ENCODE measurements at regions not wholly inside any gene's neighbourhood (a gene's known extent, or its start where the extent isn't known, plus 50 kb on each side); places are given as distances from the start of the nearest gene placed in this dataset.

GRCh38 chr11:19589567-19590260 is 122.9 kb upstream of the NAV2 start:
- DNase-seq: no peak
- intact Hi-C loops (cut with DNase I; ENCODE audit: low total_unique reads) (no loop called here), in situ Hi-C loops (cut with MboI; ENCODE audit: low pct_ligation_motif_present in 1 of 4, low pct_unique_long_range_greater_than_20kb in 1 of 4, low sequenced_read_pairs in 3 of 4) (no loop called here)
- Histone ChIP-seq H3K27me3 (no peaks in the 10 kb centered on the region), H3K4me1 (no peaks in the 10 kb centered on the region), H3K9me3 (no peaks in the 10 kb centered on the region), H3K4me3 (no peak overlapping the region), H3K27ac (no peak overlapping the region), H3K36me3 (no peaks in the 10 kb centered on the region)
- TF ChIP-seq POLR2A (IDR thresholded peaks at IDR 0.05) (no peak), POLR2AphosphoS5 (IDR thresholded peaks at IDR 0.05) (no peak)
- WGBS, 2 donors (ENCODE audit: low coverage in 1 of 2): 83 to 84% methylated on average over 9 to 10 of the region's 10 CpGs

- no peak overlapping the region for H3K27ac ChIP-seq
- H3K9me3 ChIP-seq: no peaks in the 10 kb centered on the region
- TF ChIP-seq EP300 (IDR thresholded peaks at IDR 0.05; ENCODE audit: low read depth) (no peak), POLR2A (IDR thresholded peaks at IDR 0.05) (no peak), CTCF (IDR thresholded peaks at IDR 0.05) (no peak), POLR2AphosphoS5 (IDR thresholded peaks at IDR 0.05) (no peak)
- H3K27me3 ChIP-seq: no peaks in the 10 kb centered on the region
- H3K4me3 ChIP-seq: no peak overlapping the region
- no peaks in the 10 kb centered on the region for H3K36me3 ChIP-seq
- in situ Hi-C loops (cut with MboI; ENCODE audit: low pct_ligation_motif_present in 1 of 4, low pct_unique_long_range_greater_than_20kb in 1 of 4, low sequenced_read_pairs in 3 of 4) (no loop called here), intact Hi-C loops (cut with DNase I; ENCODE audit: low total_unique reads) (no loop called here)
- no peaks in the 10 kb centered on the region for H3K4me1 ChIP-seq
- WGBS, 2 donors (ENCODE audit: low coverage in 1 of 2): 50 to 86% methylated on average over 1 of the region's 1 CpG
- DNase-seq: no peak
These were observed 124.7 kb upstream of the NAV2 start for GRCh38 chr11:19587979-19588378.

- Histone ChIP-seq H3K4me1 (peaks cover 13 to 24% (median 16%) of the 10 kb centered on the region in 4 donors), H3K27me3 (no peaks in the 10 kb centered on the region), H3K27ac (peak overlapping the region in 2 of 4 donors; percentile 81 to 84), H3K9me3 (no peaks in the 10 kb centered on the region), H3K4me3 (no peak overlapping the region), H3K36me3 (no peaks in the 10 kb centered on the region)
- in situ Hi-C loops (cut with MboI; ENCODE audit: low pct_ligation_motif_present in 1 of 4, low pct_unique_long_range_greater_than_20kb in 1 of 4, low sequenced_read_pairs in 3 of 4): no loop called here
- WGBS, 2 donors (ENCODE audit: low coverage in 1 of 2): 94 to 100% methylated on average over 1 of the region's 1 CpG
- TF ChIP-seq POLR2AphosphoS5 (IDR thresholded peaks at IDR 0.05) (no peak), POLR2A (IDR thresholded peaks at IDR 0.05) (no peak), EP300 (IDR thresholded peaks at IDR 0.05; ENCODE audit: low read depth) (no peak), CTCF (IDR thresholded peaks at IDR 0.05) (no peak)
- no peak for DNase-seq
- intact Hi-C loops (cut with DNase I; ENCODE audit: low total_unique reads): no loop called here
These were observed 132.0 kb upstream of the NAV2 start for GRCh38 chr11:19580646-19581045.

DNA sequence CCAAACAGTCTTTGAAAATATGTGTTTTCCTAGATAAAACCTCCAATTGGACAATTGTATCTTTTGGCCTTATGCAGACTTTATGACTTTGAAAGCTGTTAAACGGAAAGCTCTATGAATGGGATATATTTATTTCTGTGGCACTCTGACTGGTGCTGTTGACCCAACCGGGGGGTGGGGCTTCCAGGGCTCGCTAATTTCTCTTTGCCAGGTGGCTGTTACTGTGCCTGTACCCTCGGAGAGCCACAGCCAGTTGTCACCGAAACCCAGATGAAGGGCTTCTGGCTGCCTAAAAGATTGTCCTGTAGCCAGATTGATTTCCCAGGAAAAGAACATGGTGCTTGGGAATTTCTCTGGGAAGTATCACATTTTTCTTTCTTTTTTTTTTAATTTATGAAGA is 132.7 kb upstream of the NAV2 start:
- 23 to 51% methylated on average over 3 to 5 of the region's 5 CpGs for WGBS, 2 donors (ENCODE audit: low coverage in 1 of 2)
- TF ChIP-seq CTCF (IDR thresholded peaks at IDR 0.05) (no peak), POLR2A (IDR thresholded peaks at IDR 0.05) (no peak), EP300 (IDR thresholded peaks at IDR 0.05; ENCODE audit: low read depth) (no peak), POLR2AphosphoS5 (IDR thresholded peaks at IDR 0.05) (no peak)
- peak overlapping the region in 3 of 4 donors; percentile 81 to 85 (median 84) for H3K27ac ChIP-seq
- no peaks in the 10 kb centered on the region for H3K27me3 ChIP-seq
- intact Hi-C loops (cut with DNase I; ENCODE audit: low total_unique reads) (no loop called here), in situ Hi-C loops (cut with MboI; ENCODE audit: low pct_ligation_motif_present in 1 of 4, low pct_unique_long_range_greater_than_20kb in 1 of 4, low sequenced_read_pairs in 3 of 4) (no loop called here)
- peaks cover 13 to 24% (median 16%) of the 10 kb centered on the region in 4 donors for H3K4me1 ChIP-seq
- no peaks in the 10 kb centered on the region for H3K36me3 ChIP-seq
- H3K4me3 ChIP-seq: no peak overlapping the region
- no peak for DNase-seq
- H3K9me3 ChIP-seq: no peaks in the 10 kb centered on the region

GRCh38 chr11:19578871-19579270 is 133.8 kb upstream of the NAV2 start:
- intact Hi-C loops (cut with DNase I; ENCODE audit: low total_unique reads) (no loop called here), in situ Hi-C loops (cut with MboI; ENCODE audit: low pct_ligation_motif_present in 1 of 4, low pct_unique_long_range_greater_than_20kb in 1 of 4, low sequenced_read_pairs in 3 of 4) (no loop called here)
- H3K4me3 ChIP-seq: no peak overlapping the region
- TF ChIP-seq CTCF (IDR thresholded peaks at IDR 0.05): no peak
- TF ChIP-seq EP300 (IDR thresholded peaks at IDR 0.05; ENCODE audit: low read depth): no peak
- TF ChIP-seq POLR2A (IDR thresholded peaks at IDR 0.05): no peak
- TF ChIP-seq POLR2AphosphoS5 (IDR thresholded peaks at IDR 0.05): no peak
- H3K9me3 ChIP-seq: no peaks in the 10 kb centered on the region
- H3K27me3 ChIP-seq: no peaks in the 10 kb centered on the region
- no peaks in the 10 kb centered on the region for H3K36me3 ChIP-seq
- H3K4me1 ChIP-seq: peaks cover 13 to 24% (median 16%) of the 10 kb centered on the region in 4 donors
- DNase-seq: no peak
- peak overlapping the region; percentile 79 to 85 (median 82) for H3K27ac ChIP-seq
- WGBS, 2 donors (ENCODE audit: low coverage in 1 of 2): 60 to 73% methylated on average over 1 to 2 of the region's 2 CpGs

All from transverse colon (tissue), 4 donors.